OCI-LY3 (cell line): ENCODE measurements at regions not wholly inside any gene's neighbourhood (a gene's known extent, or its start where the extent isn't known, plus 50 kb on each side); places are given as distances from the start of the nearest gene placed in this dataset.

Experiments used
- CTCF ChIP-seq: fragments of 200-600, 300-600 bp; sonication (generic); IDR thresholded peaks from 2 replicates; pipeline ENCODE4 v1.5.1; 2014; ENCODE audit warnings: antibody characterized with exemption, low read length, low read depth
- EZH2phosphoT487 ChIP-seq: fragments of 200-600 bp; shearing (Covaris generic); IDR thresholded peaks from 2 replicates; pipeline ENCODE4 v1.6.1; 2018; ENCODE audit warnings: antibody characterized with exemption, mixed run types, low read depth

DNA sequence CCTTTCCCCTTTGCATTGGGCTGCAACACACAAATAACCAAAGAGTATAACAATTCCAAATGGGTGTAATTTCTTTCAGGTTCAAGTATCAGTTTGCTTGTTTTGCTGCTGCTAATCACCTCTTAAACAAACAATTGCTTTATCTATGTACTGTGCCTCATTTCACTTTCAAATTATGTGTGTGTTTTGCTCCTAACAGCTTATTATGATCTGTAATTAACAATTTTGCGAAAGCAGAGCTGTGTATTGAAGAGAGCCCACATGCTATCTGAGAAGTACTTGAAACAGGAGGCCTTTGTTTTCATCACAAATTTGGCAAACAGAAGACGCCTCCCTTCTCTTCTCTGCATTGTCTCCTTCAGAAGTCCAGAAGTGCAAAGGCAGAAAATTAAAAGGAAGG lies 312.0 kb downstream of the TLE1 start:
- TF ChIP-seq CTCF (no peak), EZH2phosphoT487 (no peak)
